HS-27A (cell line): ENCODE measurements at regions not wholly inside any gene's neighbourhood (a gene's known extent, or its start where the extent isn't known, plus 50 kb on each side); places are given as distances from the start of the nearest gene placed in this dataset.

Source experiments
- DNase-seq: peaks from one replicate; pipeline ENCODE4 v3.0.0-alpha.2; 2012; ENCODE audit warnings: low read depth, missing footprints

GRCh38 chrX:63884821-63885790 lies 100.1 kb upstream of the ARHGEF9 start:
- no peak for DNase-seq

GRCh38 chrX:63869506-63869905 lies 84.5 kb upstream of the ARHGEF9 start:
- no peak for DNase-seq

GRCh38 chrX:63855896-63856295 lies 70.9 kb upstream of the ARHGEF9 start:
- peak; percentile 24 for DNase-seq

GRCh38 chrX:63835361-63835760 lies 50.3 kb upstream of the ARHGEF9 start:
- DNase-seq, result no peak
